HG03520 (cell line): ENCODE measurements at regions not wholly inside any gene's neighbourhood (a gene's known extent, or its start where the extent isn't known, plus 50 kb on each side); places are given as distances from the start of the nearest gene placed in this dataset.

Experiments
- ATAC-seq: cut with Tn5 transposase; IDR thresholded peaks from one replicate; pipeline ENCODE4 v1.9.1; 2021; ENCODE audit warnings: mild to moderate bottlenecking, moderate library complexity; ENCODE audit not compliant: unreplicated experiment

DNA sequence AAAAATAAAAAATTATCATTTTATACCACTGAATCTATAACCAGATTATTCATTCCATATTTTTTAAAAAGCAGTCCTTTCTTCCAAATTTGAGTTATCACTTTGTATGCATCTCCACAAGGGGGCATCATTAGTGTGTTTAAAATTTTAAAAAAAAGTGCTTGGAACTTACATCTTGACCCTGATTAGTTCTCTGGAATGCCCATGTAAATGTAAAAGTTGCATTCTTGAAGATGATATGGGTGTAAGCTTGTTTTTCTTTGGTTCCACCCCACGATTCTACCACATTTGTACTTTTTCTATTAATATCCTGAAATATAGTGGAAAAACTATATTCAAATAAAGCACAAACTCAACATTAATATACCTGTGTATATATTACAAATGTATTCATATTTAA, 144.9 kb downstream of the ELAPOR2 start:
- ATAC-seq = no peak
